ENCODE measurements at regions not wholly inside any gene's neighbourhood (a gene's known extent, or its start where the extent isn't known, plus 50 kb on each side); places are given as distances from the start of the nearest gene placed in this dataset.

DNA sequence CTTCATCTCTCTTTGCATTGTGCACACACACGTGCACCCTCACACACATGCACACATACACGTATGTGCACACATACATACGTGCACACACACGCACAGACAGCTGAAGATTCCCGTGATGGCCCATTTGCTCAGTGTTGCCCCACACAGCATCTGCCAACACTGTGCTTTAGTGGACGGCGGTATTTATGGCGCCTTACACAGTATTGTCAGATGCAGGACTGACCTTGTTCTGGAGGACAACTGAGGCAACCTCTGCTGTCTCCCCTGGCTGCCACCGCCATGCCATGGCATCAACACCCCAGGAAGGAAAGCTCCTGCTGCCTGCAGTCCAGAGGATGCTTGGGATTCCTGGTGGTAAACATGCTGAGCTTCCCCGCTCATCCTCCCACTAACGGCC, 316.4 kb downstream of the TEX29 start:
- H3K27me3 Mint-ChIP-seq (ENCODE audit: insufficient read depth) = peaks cover 3% of the 10 kb centered on the region; the same call in 1 of the 2 replicates
- TF ChIP-seq CTCF (IDR thresholded peaks at IDR 0.05) = no peak
- H3K27ac Mint-ChIP-seq = no peak overlapping the region
- no peak overlapping the region for H3K4me3 Mint-ChIP-seq
- no peaks in the 10 kb centered on the region for H3K4me1 Mint-ChIP-seq (ENCODE audit: low read depth)
- peaks cover 60% of the 10 kb centered on the region for H3K9me3 Mint-ChIP-seq
- peaks cover 4% of the 10 kb centered on the region; the same call in 1 of the 2 replicates for H3K36me3 Mint-ChIP-seq (ENCODE audit: low read depth)
- DNase-seq = no peak

DNA sequence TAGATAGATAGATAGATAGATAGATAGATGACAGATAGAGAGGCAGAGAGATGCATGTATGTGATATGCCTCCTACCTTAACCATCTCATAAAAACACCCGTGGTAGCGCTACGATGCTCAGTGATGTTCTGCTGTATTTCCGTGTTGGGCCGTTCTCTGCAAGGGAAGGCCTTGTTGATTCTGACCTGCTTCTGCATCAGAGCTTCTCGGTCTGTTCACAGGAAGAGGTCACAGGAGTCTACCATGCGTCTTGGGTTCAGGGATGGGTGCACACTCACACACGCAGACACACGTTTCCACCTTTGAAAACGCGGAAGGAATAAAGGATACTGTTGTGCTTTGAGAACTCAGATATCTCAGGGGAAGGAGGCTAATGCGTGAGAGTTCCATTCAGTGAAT, 316.9 kb downstream of the TEX29 start:
- no peak for DNase-seq
- Mint-ChIP-seq H3K9me3 (peaks cover 58% of the 10 kb centered on the region), H3K36me3 (ENCODE audit: low read depth) (peaks cover 4% of the 10 kb centered on the region; the same call in 1 of the 2 replicates), H3K4me3 (no peak overlapping the region), H3K27me3 (ENCODE audit: insufficient read depth) (peaks cover 5% of the 10 kb centered on the region; the same call in 1 of the 2 replicates), H3K27ac (no peak overlapping the region), H3K4me1 (ENCODE audit: low read depth) (no peaks in the 10 kb centered on the region)
- TF ChIP-seq CTCF (IDR thresholded peaks at IDR 0.05) = no peak

DNA sequence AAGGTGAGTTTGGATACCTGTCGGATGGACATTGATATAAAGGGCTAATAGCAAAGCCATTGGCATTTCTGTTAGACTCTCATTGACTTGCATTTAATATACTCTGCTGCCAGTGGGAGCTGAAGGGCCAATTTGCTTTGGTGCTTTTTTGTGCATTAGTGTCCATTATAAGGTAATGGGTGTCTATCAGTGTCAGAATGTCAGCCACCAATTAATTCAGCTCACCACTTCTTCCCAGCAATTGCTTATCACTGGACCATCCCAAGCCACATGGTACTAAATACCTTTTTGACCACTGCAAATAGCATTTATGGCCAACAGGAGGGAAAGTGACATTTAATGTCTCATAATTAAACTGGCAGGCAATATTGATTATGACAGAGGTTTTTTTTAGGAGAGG, 317.8 kb downstream of the TEX29 start:
- DNase-seq = no peak
- Mint-ChIP-seq H3K27ac (no peak overlapping the region), H3K9me3 (peaks cover 60% of the 10 kb centered on the region), H3K36me3 (ENCODE audit: low read depth) (peaks cover 4% of the 10 kb centered on the region; the same call in 1 of the 2 replicates), H3K27me3 (ENCODE audit: insufficient read depth) (peaks cover 5% of the 10 kb centered on the region; the same call in 1 of the 2 replicates), H3K4me3 (no peak overlapping the region), H3K4me1 (ENCODE audit: low read depth) (no peaks in the 10 kb centered on the region)
- no peak for TF ChIP-seq CTCF (IDR thresholded peaks at IDR 0.05)

GRCh38 chr13:111639196-111639705, 318.8 kb downstream of the TEX29 start:
- no peak overlapping the region for H3K4me3 Mint-ChIP-seq
- DNase-seq = no peak
- TF ChIP-seq CTCF (IDR thresholded peaks at IDR 0.05) = no peak
- peaks cover 56% of the 10 kb centered on the region for H3K9me3 Mint-ChIP-seq
- H3K36me3 Mint-ChIP-seq (ENCODE audit: low read depth) = peaks cover 4% of the 10 kb centered on the region; the same call in 1 of the 2 replicates
- no peaks in the 10 kb centered on the region for H3K4me1 Mint-ChIP-seq (ENCODE audit: low read depth)
- H3K27me3 Mint-ChIP-seq (ENCODE audit: insufficient read depth) = peaks cover 5% of the 10 kb centered on the region; the same call in 1 of the 2 replicates
- H3K27ac Mint-ChIP-seq = no peak overlapping the region

GRCh38 chr13:111640006-111640405, 319.6 kb downstream of the TEX29 start:
- no peak for DNase-seq
- Mint-ChIP-seq H3K4me3 (no peak overlapping the region), H3K36me3 (ENCODE audit: low read depth) (peaks cover 4% of the 10 kb centered on the region; the same call in 1 of the 2 replicates), H3K27me3 (ENCODE audit: insufficient read depth) (peaks cover 5% of the 10 kb centered on the region; the same call in 1 of the 2 replicates), H3K27ac (no peak overlapping the region), H3K4me1 (ENCODE audit: low read depth) (no peaks in the 10 kb centered on the region), H3K9me3 (peaks cover 53% of the 10 kb centered on the region)
- TF ChIP-seq CTCF (IDR thresholded peaks at IDR 0.05) = no peak
